HCEC 1CT (cell line): ENCODE measurements at regions not wholly inside any gene's neighbourhood (a gene's known extent, or its start where the extent isn't known, plus 50 kb on each side); places are given as distances from the start of the nearest gene placed in this dataset.
"Not testable (repeated sequence)": the region's sequence is repeated elsewhere in the genome, so short reads cannot be mapped to it uniquely, and the experiment has no call there.

Experiments
- DNase-seq: peaks from one replicate; pipeline ENCODE4 v3.0.0-alpha.2; 2017

DNA sequence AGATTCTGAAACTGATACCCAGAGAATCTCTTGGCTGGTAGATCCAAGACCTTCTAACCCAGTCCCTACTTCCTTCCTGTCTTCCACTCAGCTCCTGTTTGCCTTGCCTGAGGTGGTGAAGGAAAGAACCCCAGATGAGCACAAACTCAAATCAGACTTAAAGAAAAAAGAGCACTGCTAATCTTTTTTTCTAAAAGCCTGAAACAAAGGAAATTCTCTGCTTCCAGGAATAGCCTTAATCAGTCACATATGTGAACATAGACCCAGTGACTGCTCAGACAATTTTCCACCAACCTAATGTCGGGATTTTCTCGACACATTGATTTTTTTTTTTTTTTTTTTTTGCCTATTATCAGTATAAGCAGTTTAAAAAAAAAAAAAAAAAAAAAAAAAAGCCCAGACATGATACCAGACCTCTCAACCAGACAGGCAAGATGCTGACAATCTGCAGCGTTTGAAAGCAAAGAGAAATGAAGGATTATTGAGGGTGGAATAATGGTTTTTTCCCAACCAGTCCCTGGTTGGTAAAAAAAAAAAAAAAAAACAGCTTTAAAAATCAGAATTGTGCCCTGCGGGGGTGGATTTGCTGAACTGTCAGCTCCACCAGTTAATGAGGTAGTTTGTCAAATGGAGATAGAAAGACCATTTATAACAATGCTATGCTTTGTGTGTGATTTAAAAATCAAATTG is 256.8 kb upstream of the RARB start:
- no peak for DNase-seq

DNA sequence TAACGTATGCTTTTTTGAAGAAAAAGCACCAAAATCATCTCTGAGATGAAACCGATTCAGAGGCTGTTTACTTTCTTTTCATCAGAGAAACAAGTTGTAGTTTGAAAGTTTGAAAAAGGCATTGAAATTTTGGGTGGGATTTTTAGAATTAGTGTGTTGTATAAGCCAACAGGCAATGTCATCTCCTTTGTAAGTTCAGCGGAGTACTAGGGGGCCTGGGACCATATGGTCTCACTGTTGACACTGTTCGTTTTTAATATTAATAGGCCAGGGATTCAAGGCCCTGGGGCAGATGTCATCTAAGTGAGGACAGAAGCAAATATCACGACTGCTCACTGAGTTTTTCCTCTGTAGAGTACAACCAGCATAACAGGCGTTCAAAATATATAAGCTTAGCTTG is 256.2 kb upstream of the RARB start:
- no peak for DNase-seq

DNA sequence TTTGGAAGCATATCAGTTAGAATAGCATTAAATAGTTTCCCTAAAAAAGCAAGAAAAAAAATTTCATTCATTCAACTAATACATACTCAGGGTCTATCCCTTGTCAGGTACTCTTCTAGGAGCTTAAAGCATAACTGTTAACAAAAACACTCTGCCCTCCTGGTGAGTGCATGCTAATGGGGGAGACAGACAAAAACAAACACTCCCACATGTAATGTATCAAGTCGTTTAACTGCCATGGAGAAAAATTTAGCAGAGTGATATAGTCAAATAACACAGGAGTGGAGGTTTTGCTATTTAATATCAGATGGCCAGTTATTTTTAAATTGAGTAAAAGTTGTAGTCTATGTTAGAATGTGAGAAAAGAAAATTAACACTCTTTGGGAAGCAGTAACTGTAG is 254.5 kb upstream of the RARB start:
- no peak for DNase-seq

DNA sequence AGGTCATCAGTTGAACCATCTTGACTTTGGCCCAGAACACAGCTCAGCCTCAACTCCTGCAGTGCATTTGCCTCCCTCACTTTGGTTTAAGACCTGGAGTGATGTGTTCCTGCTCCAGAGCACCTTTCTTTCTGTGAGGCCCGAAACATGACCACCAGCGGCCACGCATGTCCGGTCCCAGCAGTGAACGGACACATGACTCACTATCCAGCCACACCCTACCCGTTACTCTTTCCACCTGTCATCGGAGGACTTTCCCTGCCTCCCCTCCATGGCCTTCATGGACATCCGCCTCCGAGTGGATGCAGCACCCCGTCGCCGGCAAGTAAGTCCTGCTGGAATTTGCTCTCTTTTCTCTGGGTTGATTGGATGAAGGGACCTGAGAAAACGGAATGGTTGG is 253.8 kb upstream of the RARB start:
- DNase-seq, result no peak

DNA sequence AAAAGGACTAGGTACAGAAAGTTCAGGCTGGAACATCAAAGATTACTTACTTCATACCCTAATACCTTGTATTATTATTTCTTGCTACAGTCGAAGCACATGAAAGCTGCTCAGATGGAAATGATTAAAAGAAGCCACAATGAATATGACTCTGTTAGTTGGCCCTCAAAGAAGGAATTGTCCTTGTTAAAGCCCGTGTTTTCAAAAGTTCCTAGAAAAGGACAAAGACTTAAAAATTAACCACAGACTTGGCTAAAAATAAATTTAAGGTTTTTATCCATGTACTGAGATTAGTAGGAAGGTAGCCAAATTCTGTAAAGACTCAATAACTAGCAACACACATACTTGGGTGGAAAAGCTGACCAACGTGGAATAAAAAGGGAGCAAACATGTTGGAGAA is 251.0 kb upstream of the RARB start:
- DNase-seq, result no peak

DNA sequence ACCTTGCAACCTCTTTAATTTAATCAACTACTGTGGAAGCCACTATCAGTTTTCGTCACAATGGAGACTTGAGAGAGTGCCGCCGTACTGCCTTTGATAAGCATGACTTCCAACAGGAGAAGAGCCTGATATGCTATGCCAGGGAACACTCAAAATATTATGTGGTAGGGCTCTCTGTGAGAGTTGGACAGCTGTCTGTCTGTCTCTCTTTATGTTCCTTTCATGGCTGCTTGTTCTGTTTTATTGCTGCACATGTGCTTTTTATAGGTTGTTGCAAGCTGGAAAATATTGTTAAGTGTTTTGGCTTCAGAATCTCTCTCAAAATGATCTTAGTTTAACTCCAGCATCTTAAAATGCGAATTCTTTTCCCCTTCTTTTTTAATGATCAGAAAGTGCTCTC is 249.4 kb upstream of the RARB start:
- no peak for DNase-seq

DNA sequence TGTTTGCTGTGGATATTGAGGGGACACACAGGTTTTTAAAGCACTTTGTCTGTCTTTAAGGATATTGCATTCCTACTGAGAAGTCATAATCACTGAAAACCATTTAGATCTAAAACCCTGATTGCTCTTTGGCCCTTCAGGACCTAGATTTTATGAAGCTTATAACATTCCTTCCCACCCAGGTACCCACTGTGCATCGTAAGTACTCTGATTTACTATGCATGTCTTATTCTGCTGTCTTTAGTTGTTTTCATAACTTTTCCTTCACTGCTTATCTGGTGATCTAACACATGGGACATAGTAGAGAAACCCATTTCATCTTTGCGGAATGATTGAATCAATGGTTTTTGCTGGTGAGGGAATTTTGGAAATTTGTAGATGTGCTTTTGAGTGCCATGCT is 247.0 kb upstream of the RARB start:
- no peak for DNase-seq

DNA sequence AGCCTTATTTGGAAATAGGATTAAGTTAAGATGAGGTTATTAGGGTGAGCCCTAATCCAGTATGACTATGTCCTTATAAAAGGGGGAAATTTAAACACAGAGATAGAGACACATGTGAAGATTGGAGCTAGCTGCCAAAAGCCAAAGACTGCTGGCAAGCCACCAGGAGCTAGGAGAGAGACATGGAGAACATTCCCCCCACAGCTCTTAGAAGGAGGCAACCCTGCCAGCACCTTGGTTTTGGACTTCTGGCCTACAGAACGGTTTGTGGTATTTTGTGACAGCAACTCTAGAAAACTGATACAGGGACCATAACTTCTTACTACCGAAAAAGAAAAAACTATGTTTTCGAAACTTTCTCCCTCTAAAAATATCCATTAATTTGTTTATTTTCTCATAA is 245.3 kb upstream of the RARB start:
- DNase-seq, result no peak

DNA sequence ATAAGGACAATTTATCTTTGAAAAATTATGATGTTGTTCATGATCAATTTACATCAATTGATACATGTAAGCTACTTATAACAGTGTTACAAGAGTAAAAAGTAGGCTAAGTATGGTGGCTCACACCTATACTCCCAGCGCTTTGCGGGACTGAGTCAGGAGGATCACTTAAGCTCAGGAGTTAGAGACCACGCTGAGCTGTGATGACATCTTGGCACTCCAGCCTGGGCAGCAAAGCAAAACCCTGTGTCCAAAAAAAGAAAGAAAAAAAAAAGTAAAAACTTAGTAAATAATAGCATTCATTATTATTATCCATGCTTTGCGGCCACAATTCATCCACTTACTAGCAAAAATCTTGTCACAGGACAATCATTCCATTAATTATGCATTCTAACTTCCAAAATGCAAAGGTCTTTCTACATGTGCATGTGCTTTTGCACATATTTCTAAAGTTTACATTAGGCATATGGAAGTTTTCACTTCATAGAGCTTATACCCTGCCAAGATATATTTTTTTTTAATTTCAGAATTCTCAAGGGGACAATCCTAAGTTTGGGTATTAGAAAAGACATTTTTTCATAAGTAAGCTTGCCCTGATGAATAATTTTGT is 243.3 kb upstream of the RARB start:
- no peak for DNase-seq

DNA sequence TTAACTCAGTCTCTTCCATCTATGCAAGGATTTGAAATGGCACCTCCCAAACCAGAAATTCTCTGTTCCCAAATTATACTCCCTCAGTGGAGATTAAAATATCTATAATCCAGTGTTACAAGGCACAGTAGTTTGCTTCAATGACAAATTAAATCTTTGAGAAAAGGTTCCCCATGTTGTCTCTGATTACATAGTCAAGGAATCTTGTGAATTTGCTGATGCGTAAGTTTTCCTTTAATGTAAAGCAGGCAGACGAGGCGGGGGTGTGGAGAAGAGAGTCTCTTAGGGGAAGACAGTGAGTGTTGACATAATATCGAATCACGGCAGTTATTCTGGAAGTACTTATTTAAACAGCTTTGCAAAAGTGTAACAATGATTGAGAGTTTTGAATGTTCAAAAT is 236.4 kb upstream of the RARB start:
- no peak for DNase-seq

DNA sequence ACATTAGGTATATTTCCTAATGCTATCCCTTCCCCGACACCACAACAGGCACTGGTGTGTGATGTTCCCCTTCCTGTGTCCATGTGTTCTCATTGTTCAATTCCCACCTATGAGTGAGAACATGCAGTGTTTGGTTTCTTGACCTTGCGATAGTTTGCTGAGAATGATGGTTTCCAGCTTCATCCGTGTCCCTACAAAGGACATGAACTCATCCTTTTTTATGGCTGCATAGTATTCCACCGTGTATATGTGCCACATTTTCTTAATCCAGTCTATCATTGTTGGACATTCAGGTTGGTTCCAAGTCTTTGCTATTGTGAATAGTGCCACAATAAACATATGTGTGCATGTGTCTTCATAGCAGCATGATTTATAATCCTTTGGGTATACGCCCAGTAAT is 228.5 kb upstream of the RARB start:
- DNase-seq, result not testable (repeated sequence)

DNA sequence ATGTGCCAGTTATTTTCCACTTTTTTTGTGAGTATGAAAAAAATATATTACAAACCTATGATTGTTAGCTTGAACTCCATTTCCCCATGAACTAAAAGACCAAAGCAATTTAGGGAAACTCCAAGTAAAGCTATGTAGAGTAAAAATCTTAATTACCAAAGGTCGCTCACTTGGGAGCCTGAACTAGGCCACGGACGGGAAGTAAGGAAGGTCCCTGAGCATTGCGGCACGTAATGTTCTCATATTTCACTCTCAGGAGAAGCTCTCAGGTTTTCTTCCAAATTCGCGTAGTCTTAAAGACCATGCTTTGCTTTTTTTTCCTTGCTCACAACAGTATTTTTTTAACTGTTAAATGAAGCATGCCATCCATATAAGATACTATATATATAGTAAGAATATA is 215.3 kb upstream of the RARB start:
- no peak for DNase-seq

DNA sequence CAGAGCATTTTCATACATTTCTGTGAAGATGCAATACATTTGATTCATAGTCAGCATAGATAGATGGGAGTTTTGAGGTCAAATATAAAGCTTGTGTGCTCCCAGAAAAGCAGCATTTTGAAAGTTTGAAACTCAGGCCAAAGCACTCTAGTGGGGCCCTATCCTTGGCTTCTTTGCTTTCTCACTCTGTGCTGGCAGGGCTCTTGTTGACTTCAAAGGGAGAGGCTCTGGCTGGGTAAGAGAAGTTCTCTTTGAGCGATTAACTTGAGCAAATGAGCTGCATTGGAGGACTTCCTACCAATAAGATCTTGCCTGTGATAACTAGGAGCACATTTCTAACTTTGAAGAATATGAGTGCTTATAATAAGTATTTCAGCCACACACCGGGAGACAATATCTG is 214.0 kb upstream of the RARB start:
- no peak for DNase-seq

DNA sequence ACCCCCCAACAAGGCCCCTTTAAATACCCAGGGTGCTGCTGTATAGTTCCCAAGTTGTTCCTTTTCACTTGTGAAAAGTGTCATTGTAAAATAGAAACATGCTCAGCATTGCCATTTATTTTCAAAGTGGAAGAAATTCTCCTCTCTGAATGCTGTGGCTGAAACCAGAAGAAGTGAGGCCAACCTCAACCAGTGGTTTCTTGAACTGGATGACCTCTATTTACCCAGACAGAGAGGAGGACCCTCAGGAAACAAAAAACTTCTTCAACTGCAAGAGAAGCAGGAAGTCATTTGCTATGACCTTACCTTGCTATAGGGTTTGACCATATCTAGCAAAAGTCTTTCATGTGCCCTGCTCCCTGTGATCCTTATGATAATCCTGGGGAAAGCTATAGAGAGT is 209.7 kb upstream of the RARB start:
- DNase-seq, result no peak

DNA sequence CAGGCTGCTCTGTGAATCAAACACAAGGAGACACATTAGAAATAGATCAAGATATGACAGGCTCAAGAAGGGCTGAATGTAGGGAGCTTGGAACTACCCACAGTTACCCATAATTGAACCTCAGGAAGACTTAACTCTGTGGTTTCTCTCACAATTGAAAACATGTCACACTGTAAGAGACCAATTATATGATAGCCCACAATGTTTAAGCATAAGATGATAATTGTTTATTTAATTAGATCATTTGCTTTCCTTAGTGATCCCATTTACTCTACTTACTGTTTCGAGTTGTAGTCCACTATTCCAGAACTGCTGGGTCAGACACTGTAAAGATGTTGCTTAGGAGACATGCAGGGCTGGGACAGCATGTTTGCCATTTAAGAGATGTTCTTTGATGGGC is 201.3 kb upstream of the RARB start:
- DNase-seq, result no peak

DNA sequence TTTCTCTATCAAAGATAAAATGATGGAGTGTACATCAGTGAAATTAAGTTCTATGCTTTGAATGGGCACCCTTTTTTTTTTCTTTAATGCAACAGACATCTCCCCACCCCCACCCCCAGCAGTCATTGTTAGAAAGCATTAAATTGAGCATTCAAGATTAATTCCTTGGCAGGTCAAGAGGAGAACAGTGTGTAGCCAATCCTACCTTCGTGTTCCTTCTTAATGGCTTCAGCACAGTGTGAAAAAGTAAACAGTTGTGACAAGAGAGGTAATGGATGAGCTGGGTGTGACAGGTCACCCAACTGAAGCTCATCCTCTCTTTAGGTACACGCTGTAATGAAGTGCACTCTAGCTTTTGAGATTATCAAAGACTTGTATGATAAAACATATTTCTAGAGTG is 198.5 kb upstream of the RARB start:
- no peak for DNase-seq

DNA sequence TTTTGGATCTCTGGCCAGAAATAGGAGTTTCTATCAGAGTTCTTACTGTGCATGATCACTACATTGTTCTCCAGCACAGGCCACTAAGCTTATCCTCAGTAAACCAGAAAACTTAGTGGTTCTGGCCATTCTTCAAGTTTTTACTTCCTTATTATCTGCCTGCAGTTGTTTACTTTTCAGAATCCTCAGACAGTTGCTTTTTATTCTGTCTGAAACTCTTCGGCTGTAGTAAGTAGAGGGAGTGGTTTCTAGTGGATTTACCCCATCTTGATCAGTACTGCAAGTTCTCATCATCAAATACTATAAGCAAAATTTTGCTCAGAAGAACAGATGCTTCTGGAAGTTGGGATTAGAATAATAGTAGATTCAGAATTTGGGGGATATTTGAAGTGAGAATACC is 193.0 kb upstream of the RARB start:
- no peak for DNase-seq

DNA sequence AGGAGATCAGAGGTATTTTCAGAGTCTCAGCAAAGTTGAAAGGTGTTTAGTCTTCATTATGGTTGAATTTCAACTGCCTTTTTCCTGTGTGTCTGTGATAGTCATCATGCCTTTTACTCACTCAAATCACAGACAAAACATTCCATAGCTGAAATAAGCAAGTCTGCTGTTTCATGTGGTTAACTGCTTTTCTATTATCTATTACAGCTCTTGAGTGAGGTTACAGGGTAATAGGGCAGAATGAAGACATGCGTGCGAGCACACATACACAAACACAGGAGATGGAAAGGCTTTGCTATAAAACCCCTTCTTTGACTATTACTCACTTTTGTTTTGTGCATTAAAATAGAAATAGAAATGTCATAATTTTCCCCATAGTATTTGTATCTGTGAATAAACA is 192.6 kb upstream of the RARB start:
- no peak for DNase-seq

DNA sequence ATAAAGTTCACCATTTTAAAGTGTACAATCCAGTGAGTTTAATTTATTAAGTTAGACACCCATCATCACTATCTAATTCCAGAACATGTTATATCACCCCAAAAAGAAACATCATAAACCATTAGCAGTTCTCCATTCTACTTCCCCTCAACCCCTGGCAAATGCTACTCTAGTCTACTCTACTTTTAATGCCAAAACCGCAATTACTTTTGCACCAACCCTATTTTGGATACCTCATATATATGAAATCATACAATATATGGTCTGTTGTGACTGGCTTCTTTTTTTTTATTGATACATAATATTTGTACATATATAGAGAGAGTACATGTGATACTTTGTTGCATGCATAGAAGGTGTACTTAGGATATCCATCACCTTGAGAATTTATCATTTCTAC is 190.5 kb upstream of the RARB start:
- no peak for DNase-seq

DNA sequence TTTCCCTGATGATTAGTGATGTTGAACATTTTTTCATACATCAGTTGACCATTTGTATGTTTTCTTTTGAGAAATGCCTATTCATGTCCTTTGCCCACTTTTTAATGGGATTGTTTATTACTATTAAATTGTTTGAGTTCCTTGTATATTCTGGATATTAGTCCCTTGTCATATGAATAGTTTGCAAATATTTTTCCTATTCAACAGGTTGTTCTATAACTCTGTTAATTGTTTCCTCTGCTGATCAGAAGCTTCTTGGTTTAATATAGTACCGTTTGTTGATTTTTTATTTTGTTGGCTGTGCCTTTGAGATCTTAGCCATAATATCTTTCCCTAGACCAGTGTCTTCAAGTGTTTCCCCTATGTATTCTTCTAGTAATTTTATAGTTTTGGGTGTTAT is 189.0 kb upstream of the RARB start:
- no peak for DNase-seq

DNA sequence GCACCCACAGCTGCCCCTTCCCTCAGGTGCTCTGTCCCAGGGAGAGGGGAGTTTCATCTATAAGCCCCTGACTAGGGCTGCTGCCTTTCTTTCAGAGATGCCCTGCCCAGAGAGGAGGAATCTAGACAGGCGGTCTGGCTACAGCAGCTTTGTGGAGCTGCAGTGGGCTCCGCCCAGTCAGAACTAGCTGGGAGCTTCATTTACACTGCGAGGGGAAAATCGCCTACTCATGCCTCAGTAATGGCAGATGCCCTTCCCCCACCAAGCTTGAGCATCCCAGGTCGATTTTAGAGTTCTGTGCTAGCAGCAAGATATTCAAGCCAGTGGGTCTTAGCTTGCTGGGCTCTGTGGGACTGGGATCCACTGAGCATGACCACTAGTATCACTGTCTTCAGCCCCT is 181.2 kb upstream of the RARB start:
- no peak for DNase-seq

DNA sequence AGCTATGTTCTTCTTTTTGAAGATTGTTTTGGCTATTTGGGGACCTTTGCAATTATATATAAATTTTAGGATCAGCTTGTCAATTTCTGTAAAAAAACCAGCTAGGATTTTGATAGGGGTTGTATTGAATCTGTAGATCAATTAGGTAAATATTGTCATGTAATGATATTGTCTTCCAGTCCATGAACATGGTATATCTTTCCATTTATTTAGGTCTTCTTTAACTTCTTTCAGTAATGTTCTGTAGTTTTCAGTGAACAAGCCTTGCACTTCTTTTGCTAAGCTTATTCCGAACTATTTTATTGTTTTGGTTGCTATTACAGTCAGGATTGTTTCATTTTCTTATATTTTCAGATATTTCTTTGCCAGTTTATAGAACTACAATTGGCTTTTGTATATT is 175.8 kb upstream of the RARB start:
- no peak for DNase-seq

DNA sequence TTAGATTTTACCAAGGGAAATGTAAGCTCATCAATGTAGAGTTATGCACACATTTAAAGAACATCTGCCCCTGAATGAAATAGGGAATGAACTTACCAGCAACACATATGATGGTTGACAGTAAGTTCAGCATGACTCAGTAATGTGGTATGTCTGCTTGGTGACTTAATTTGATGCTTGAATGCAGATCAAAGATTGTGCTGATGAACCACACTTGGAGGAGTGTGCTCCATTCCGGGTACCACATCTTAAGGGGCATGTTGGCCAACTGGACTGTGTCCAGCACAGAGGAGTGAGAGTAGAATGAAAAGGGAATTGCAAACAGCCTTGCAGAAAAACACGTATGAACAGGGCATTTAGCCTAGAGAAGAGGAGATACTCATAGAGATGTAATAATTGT is 171.0 kb upstream of the RARB start:
- no peak for DNase-seq

DNA sequence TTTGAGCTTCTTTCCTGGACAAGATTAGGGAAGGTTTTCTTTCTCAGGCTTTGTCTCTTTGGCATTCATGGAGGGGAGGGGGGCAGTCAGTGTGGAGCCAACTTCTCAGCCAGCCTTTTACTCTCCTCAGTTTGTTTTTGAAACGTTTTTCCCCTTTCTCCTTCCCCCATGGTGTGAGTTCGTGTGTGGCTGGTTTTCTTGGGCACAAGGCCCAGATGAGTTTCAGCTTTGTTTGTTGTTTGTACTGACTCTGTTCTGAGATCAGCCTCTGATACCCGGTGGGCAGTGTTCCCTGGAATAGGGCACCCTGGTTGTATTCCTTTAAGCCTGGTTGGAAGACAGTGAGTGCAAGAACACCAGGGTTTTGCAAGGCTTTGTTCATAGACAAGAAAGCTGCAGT is 168.2 kb upstream of the RARB start:
- DNase-seq, result no peak

DNA sequence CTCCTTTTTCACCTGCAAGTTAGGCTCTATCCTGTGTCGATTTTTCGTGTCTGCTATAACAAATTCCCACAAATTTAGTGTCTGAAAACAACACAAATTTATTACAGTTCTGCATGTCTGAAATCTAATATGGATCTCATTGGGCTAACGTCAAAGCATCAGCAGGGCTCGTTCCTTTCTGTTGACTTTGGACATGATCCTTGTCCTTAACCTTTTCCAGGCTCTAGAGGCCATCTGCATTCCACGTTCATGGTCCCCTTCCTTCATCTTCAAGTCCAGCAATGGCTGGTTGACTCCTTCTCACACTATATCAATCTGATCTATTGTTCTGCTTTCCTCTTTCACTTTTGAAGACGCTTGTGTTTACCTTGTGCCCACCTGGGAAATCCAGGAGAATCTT is 165.7 kb upstream of the RARB start:
- no peak for DNase-seq

DNA sequence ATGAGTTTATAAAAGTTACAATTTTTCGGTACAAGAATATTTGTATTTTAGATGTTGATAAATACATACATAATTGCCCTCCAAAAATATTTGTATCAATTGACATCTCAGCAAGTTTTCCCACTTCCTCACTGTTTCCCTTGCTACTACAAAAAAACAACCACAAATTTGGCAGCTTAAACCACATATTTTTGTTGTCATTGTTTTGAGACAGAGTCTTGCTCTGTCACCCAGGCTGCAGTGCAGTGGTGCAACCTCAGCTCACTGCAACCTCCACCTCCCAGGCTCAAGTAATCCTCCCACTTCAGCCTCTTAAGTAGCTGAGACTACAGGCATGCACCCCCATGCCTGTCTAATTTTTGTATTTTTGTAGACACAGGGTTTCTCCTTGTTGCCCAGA is 162.8 kb upstream of the RARB start:
- DNase-seq, result no peak
